Osteocyte (in vitro differentiated cells): ENCODE measurements at regions not wholly inside any gene's neighbourhood (a gene's known extent, or its start where the extent isn't known, plus 50 kb on each side); places are given as distances from the start of the nearest gene placed in this dataset.
"Not testable (repeated sequence)": the region's sequence is repeated elsewhere in the genome, so short reads cannot be mapped to it uniquely, and the experiment has no call there.

ENCODE experiments used
- DNase-seq: peaks from one replicate; pipeline ENCODE4 v3.0.0; 2021; ENCODE audit warnings: mixed read lengths; ENCODE audit not compliant: unreplicated experiment; ENCODE audit errors: extremely low spot score
- H3K27ac Mint-ChIP-seq: one replicate; pipeline ENCODE4 v1.8.0; 2021; ENCODE audit warnings: mild to moderate bottlenecking, mixed read lengths; ENCODE audit not compliant: unreplicated experiment
- H3K27me3 Mint-ChIP-seq: one replicate; pipeline ENCODE4 v1.8.0; 2021; ENCODE audit warnings: mixed read lengths; ENCODE audit not compliant: unreplicated experiment
- H3K36me3 Mint-ChIP-seq: one replicate; pipeline ENCODE4 v1.8.0; 2021; ENCODE audit warnings: mixed read lengths; ENCODE audit not compliant: unreplicated experiment
- H3K4me1 Mint-ChIP-seq: one replicate; pipeline ENCODE4 v1.8.0; 2021; ENCODE audit warnings: mixed read lengths; ENCODE audit not compliant: unreplicated experiment
- H3K4me3 Mint-ChIP-seq: one replicate; pipeline ENCODE4 v1.8.0; 2021; ENCODE audit warnings: mild to moderate bottlenecking, moderate library complexity, mixed read lengths; ENCODE audit not compliant: unreplicated experiment
- H3K9me3 Mint-ChIP-seq: one replicate; pipeline ENCODE4 v1.8.0; 2021; ENCODE audit warnings: mixed read lengths; ENCODE audit not compliant: unreplicated experiment
- CTCF ChIP-seq: fragments of 200-600 bp; sonication (generic); IDR thresholded peaks from 2 replicates; pipeline ENCODE4 v1.5.0; 2021; ENCODE audit warnings: antibody characterized with exemption, mild to moderate bottlenecking, moderate library complexity

GRCh38 chr2:176914371-176914770, 298.2 kb upstream of the HNRNPA3 start:
- no peak overlapping the region for H3K27ac Mint-ChIP-seq
- H3K36me3 Mint-ChIP-seq = no peaks in the 10 kb centered on the region
- no peak for DNase-seq
- H3K4me3 Mint-ChIP-seq = no peak overlapping the region
- no peaks in the 10 kb centered on the region for H3K4me1 Mint-ChIP-seq
- TF ChIP-seq CTCF = no peak
- peaks cover 1% of the 10 kb centered on the region for H3K27me3 Mint-ChIP-seq
- no peaks in the 10 kb centered on the region for H3K9me3 Mint-ChIP-seq

GRCh38 chr2:176922545-176922944, 290.0 kb upstream of the HNRNPA3 start:
- H3K4me1 Mint-ChIP-seq, H3K4me3 Mint-ChIP-seq, DNase-seq, H3K27ac Mint-ChIP-seq, H3K9me3 Mint-ChIP-seq, H3K36me3 Mint-ChIP-seq: not testable (repeated sequence)
- H3K27me3 Mint-ChIP-seq = peaks cover 14% of the 10 kb centered on the region

- Mint-ChIP-seq H3K27ac (no peak overlapping the region), H3K4me1 (no peaks in the 10 kb centered on the region), H3K9me3 (no peaks in the 10 kb centered on the region)
These were observed 289.4 kb upstream of the HNRNPA3 start for GRCh38 chr2:176923205-176923604.

GRCh38 chr2:176924909-176925534, 287.6 kb upstream of the HNRNPA3 start:
- Mint-ChIP-seq H3K4me1 (no peaks in the 10 kb centered on the region), H3K9me3 (no peaks in the 10 kb centered on the region)
- TF ChIP-seq CTCF = no peak

More at GRCh38 chr2:176923205-176923604, 289.4 kb upstream of the HNRNPA3 start:
- TF ChIP-seq CTCF = no peak
- no peak overlapping the region for H3K4me3 Mint-ChIP-seq
- DNase-seq = no peak
- peaks cover 14% of the 10 kb centered on the region for H3K27me3 Mint-ChIP-seq
- H3K36me3 Mint-ChIP-seq = no peaks in the 10 kb centered on the region

GRCh38 chr2:176926453-176926852, 286.1 kb upstream of the HNRNPA3 start:
- H3K36me3 Mint-ChIP-seq = no peaks in the 10 kb centered on the region
- no peak for DNase-seq
- no peak for TF ChIP-seq CTCF
- H3K27ac Mint-ChIP-seq = no peak overlapping the region
- H3K9me3 Mint-ChIP-seq = no peaks in the 10 kb centered on the region
- peaks cover 4% of the 10 kb centered on the region for H3K4me1 Mint-ChIP-seq
- H3K27me3 Mint-ChIP-seq = peaks cover 2% of the 10 kb centered on the region
- H3K4me3 Mint-ChIP-seq = no peak overlapping the region

More at GRCh38 chr2:176924909-176925534, 287.6 kb upstream of the HNRNPA3 start:
- no peak overlapping the region for H3K27ac Mint-ChIP-seq
- no peak for DNase-seq
- no peak overlapping the region for H3K4me3 Mint-ChIP-seq
- H3K36me3 Mint-ChIP-seq = no peaks in the 10 kb centered on the region
- peaks cover 10% of the 10 kb centered on the region for H3K27me3 Mint-ChIP-seq

- H3K9me3 Mint-ChIP-seq, H3K4me3 Mint-ChIP-seq, DNase-seq, H3K27me3 Mint-ChIP-seq, H3K27ac Mint-ChIP-seq, H3K36me3 Mint-ChIP-seq, H3K4me1 Mint-ChIP-seq: not testable (repeated sequence)
These were observed 283.2 kb upstream of the HNRNPA3 start for GRCh38 chr2:176929387-176929786.
